ENCODE measurements at regions not wholly inside any gene's neighbourhood (a gene's known extent, or its start where the extent isn't known, plus 50 kb on each side); places are given as distances from the start of the nearest gene placed in this dataset.

DNA sequence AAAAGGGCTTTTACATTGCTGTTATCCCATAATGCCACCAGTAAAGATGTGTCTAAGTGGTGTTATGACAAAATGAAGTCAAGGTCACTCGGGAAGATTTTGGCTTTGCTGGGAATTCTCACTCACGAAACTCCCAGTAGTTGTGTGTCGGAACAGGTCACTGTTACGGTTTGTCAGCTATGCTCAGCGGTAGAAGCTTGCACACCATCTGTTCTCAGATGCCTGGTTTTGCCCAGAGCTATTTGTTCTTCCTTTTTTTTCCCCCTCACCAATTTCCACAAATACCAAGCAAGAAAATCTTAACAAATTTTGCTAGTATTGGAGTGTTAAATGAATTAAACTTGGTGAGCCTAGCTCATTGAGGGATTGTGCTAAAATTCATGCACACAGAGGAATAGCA lies 915.1 kb downstream of the MCTP2 start:
- H3K27ac ChIP-seq (ENCODE audit: low read depth, low read length), result no peak overlapping the region
- 86% methylated on average over 5 of the region's 5 CpGs; no CpG with 5 or more reads in 1 of the 2 experiments for WGBS, 2 experiments (ENCODE audit: extremely low coverage in 1 of 2, insufficient coverage in 1 of 2, insufficient read length in 1 of 2, insufficient replicate concordance in 2 of 2, low coverage in 1 of 2, low lambda C conversion rate in 2 of 2, missing lambda C conversion rate in 1 of 2)
- FAIRE-seq, result no peak
- H3K36me3 ChIP-seq (ENCODE audit: control insufficient read depth in 2 of 4, insufficient read depth in 4 of 4, low read length in 3 of 4), result no peaks in the 10 kb centered on the region
- no peak overlapping the region for H3K56ac ChIP-seq (replicated peaks; ENCODE audit: insufficient read length, low read depth, low read length)
- no peak overlapping the region for H2BK15ac ChIP-seq (ENCODE audit: low read length)
- H2BK20ac ChIP-seq (ENCODE audit: low read length), result no peak overlapping the region
- H3K4me1 ChIP-seq (replicated peaks in 1 of 4; ENCODE audit: control insufficient read depth in 3 of 4, insufficient read depth in 4 of 4, low read length in 3 of 4), result no peaks in the 10 kb centered on the region
- H4K5ac ChIP-seq (ENCODE audit: insufficient read length, low read depth, low read length), result no peak overlapping the region
- no peak overlapping the region for H2BK120ac ChIP-seq (replicated peaks; ENCODE audit: low read depth, low read length)
- no peak overlapping the region for H4K8ac ChIP-seq (ENCODE audit: extremely low read depth, insufficient read depth, low read length)
- CTCF ChIA-PET (ENCODE audit: partially characterized antibody), result no interaction called here
- H4K91ac ChIP-seq (replicated peaks; ENCODE audit: insufficient read length, low read length), result no peak overlapping the region
- no peak overlapping the region for H2AK5ac ChIP-seq (ENCODE audit: low read depth, low read length)
- no peaks in the 10 kb centered on the region for H3K9me3 ChIP-seq (ENCODE audit: insufficient read depth in 2 of 2, low read depth in 1 of 2, low read length in 1 of 2)
- no peaks in the 10 kb centered on the region for H3K27me3 ChIP-seq (replicated peaks in 1 of 4; ENCODE audit: control insufficient read depth in 3 of 4, extremely low read depth in 1 of 4, insufficient read depth in 3 of 4, low read length in 3 of 4)
- H3K79me2 ChIP-seq (ENCODE audit: control insufficient read depth in 1 of 2, insufficient read depth in 2 of 2, low read length in 2 of 2), result no peaks in the 10 kb centered on the region
- no peak overlapping the region for H2BK12ac ChIP-seq (ENCODE audit: low read depth, low read length)
- no peak overlapping the region for H3K23ac ChIP-seq (ENCODE audit: insufficient read length)
- H3K4ac ChIP-seq (replicated peaks; ENCODE audit: insufficient read length, low read depth, low read length), result no peak overlapping the region
- H3K4me3 ChIP-seq (ENCODE audit: extremely low read depth in 1 of 4, insufficient read depth in 2 of 4, low read depth in 3 of 4, low read length in 4 of 4), result no peak overlapping the region
- H2AFZ ChIP-seq (ENCODE audit: low read length), result no peak overlapping the region
- H3K18ac ChIP-seq (ENCODE audit: extremely low read depth, low read length), result no peak overlapping the region
- DNase-seq (ENCODE audit: low read depth in 1 of 2, low spot score in 2 of 2), result no peak
- no peaks in the 10 kb centered on the region for H3K23me2 ChIP-seq (ENCODE audit: low read depth, low read length)
- H2BK5ac ChIP-seq (ENCODE audit: low read depth, low read length), result no peak overlapping the region
- H4K20me1 ChIP-seq (replicated peaks in 1 of 2; ENCODE audit: control insufficient read depth in 1 of 2, insufficient read depth in 2 of 2, low read length in 2 of 2), result no peaks in the 10 kb centered on the region
- POLR2A ChIA-PET (ENCODE audit: partially characterized antibody), result interaction anchor here (0.7 kb wide), 1 partner anchor 806 kb away, joined by 3 read pairs; no protein-coding TSS in a partner anchor
- H3K14ac ChIP-seq (ENCODE audit: insufficient read length), result no peak overlapping the region
- H3K79me1 ChIP-seq (ENCODE audit: low read depth, low read length), result no peaks in the 10 kb centered on the region
- H3K9ac ChIP-seq (replicated peaks in 1 of 4; ENCODE audit: extremely low read depth in 1 of 4, low read depth in 3 of 4, low read length in 3 of 4), result no peak overlapping the region
- no peak overlapping the region for H3K4me2 ChIP-seq (ENCODE audit: insufficient read depth in 1 of 2, low read depth in 2 of 2, low read length in 2 of 2)
- TF ChIP-seq KDM4A (IDR thresholded peaks at IDR 0.05; ENCODE audit: low read depth, low read length, severe bottlenecking), result no peak
- no peak for TF ChIP-seq RBBP5 (IDR thresholded peaks at IDR 0.05; ENCODE audit: borderline replicate concordance, low read depth, low read length)
- TF ChIP-seq EZH2 (IDR thresholded peaks at IDR 0.05; ENCODE audit: low read depth, low read length, severe bottlenecking), result no peak
- TF ChIP-seq POLR2AphosphoS5 (IDR thresholded peaks at IDR 0.05; ENCODE audit: low read depth, low read length), result no peak
- TF ChIP-seq HDAC6 (IDR thresholded peaks at IDR 0.05; ENCODE audit: low read depth, low read length), result no peak
- no peak for TF ChIP-seq CREB1 (IDR thresholded peaks at IDR 0.05)
- no peak for TF ChIP-seq EP300 (IDR thresholded peaks at IDR 0.05; ENCODE audit: borderline replicate concordance in 1 of 2, low read depth in 2 of 2, low read length in 2 of 2)
- no peak for TF ChIP-seq TCF12 (IDR thresholded peaks at IDR 0.05; ENCODE audit: low read depth, low read length)
- no peak for TF ChIP-seq ATF3 (IDR thresholded peaks at IDR 0.05; ENCODE audit: insufficient read depth, low read depth, low read length)
- no peak for TF ChIP-seq SAP30 (IDR thresholded peaks at IDR 0.05; ENCODE audit: insufficient read depth, insufficient replicate concordance, low read length)
- no peak for TF ChIP-seq SRF (IDR thresholded peaks at IDR 0.05; ENCODE audit: low read depth, low read length)
- no peak for TF ChIP-seq POU5F1 (IDR thresholded peaks at IDR 0.05; ENCODE audit: low read depth, low read length)
- no peak for TF ChIP-seq SIX5 (IDR thresholded peaks at IDR 0.05; ENCODE audit: low read depth, low read length)

Measured in H1 (cell line).